ENCODE measurements at regions not wholly inside any gene's neighbourhood (a gene's known extent, or its start where the extent isn't known, plus 50 kb on each side); places are given as distances from the start of the nearest gene placed in this dataset.

- TF ChIP-seq, protein P1, sequence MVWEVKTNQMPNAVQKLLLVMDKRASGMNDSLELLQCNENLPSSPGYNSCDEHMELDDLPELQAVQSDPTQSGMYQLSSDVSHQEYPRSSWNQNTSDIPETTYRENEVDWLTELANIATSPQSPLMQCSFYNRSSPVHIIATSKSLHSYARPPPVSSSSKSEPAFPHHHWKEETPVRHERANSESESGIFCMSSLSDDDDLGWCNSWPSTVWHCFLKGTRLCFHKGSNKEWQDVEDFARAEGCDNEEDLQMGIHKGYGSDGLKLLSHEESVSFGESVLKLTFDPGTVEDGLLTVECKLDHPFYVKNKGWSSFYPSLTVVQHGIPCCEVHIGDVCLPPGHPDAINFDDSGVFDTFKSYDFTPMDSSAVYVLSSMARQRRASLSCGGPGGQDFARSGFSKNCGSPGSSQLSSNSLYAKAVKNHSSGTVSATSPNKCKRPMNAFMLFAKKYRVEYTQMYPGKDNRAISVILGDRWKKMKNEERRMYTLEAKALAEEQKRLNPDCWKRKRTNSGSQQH (CRISPR knock-in tag; IDR thresholded peaks at IDR 0.05; ENCODE audit: low read depth), result no peak
- no peak for TF ChIP-seq ZSCAN25 (CRISPR knock-in tag; IDR thresholded peaks at IDR 0.05)
Observed at GRCh38 chr4:128387600-128388351, 100.2 kb upstream of the PGRMC2 start (continued).

- Histone ChIP-seq H3K4me3 (replicated peaks in 1 of 3; ENCODE audit: insufficient read depth in 1 of 3, low read depth in 2 of 3, low read length in 3 of 3) (no peak overlapping the region), H3K79me2 (ENCODE audit: insufficient read depth, low read length) (no peaks in the 10 kb centered on the region), H2AFZ (ENCODE audit: low read length) (no peak overlapping the region), H3K36me3 (replicated peaks in 1 of 2; ENCODE audit: control insufficient read depth in 1 of 2, insufficient read depth in 2 of 2, low read length in 2 of 2) (no peaks in the 10 kb centered on the region), H3K27ac (ENCODE audit: extremely low read length, insufficient read depth, low read length) (no peak overlapping the region), H3K4me2 (ENCODE audit: low read depth, low read length) (no peak overlapping the region), H3K9me3 (ENCODE audit: low read length) (no peaks in the 10 kb centered on the region), H3K4me1 (ENCODE audit: insufficient read depth, low read length) (no peaks in the 10 kb centered on the region), H3K27me3 (ENCODE audit: control insufficient read depth in 1 of 2, insufficient read depth in 2 of 2, low read length in 2 of 2) (no peaks in the 10 kb centered on the region; a peak in 1 of 5 replicates), H3K9ac (ENCODE audit: insufficient read depth, low read depth, low read length) (no peak overlapping the region), H4K20me1 (ENCODE audit: insufficient read depth, low read length) (no peaks in the 10 kb centered on the region)
- BruUV-seq (replicated peaks), result no TSS peak
- CTCF ChIA-PET (ENCODE audit: low intra/inter-chr PET ratio, low total read pairs), result no interaction called here
- FAIRE-seq (no peak), DNase-seq (ENCODE audit: low spot score) (no peak), ATAC-seq (no peak)
- TF ChIP-seq SOX6 (IDR thresholded peaks at IDR 0.05), result no peak
- no peak for TF ChIP-seq SOX6 (CRISPR knock-in tag; IDR thresholded peaks at IDR 0.05)
- TF ChIP-seq ZNF891 (CRISPR knock-in tag; IDR thresholded peaks at IDR 0.05), result no peak
- no peak for TF ChIP-seq ZNF775 (CRISPR knock-in tag; IDR thresholded peaks at IDR 0.05; ENCODE audit: borderline replicate concordance)
- no peak for TF ChIP-seq ZNF615 (CRISPR knock-in tag; IDR thresholded peaks at IDR 0.05; ENCODE audit: borderline replicate concordance)
- no peak for TF ChIP-seq ZNF296 (CRISPR knock-in tag; conservative IDR thresholded peaks at IDR 0.05)
- TF ChIP-seq ZNF143 (CRISPR knock-in tag; IDR thresholded peaks at IDR 0.05), result no peak
- no peak for TF ChIP-seq ZNF709 (CRISPR knock-in tag; IDR thresholded peaks at IDR 0.05)
- no peak for TF ChIP-seq MLX (CRISPR knock-in tag; IDR thresholded peaks at IDR 0.05)
- no peak for TF ChIP-seq IKZF1 (IDR thresholded peaks at IDR 0.05)
- TF ChIP-seq MED8 (CRISPR knock-in tag; IDR thresholded peaks at IDR 0.05; ENCODE audit: insufficient replicate concordance), result no peak
- 33% methylated on average over 13 of the region's 15 CpGs for WGBS (ENCODE audit: low lambda C conversion rate)
- intact Hi-C loops (cut with micrococcal nuclease; ENCODE audit: unreplicated experiment) (loop anchor here (5.0 kb wide), 1 partner anchor 1165 kb away; no protein-coding TSS in a partner anchor), in situ Hi-C loops (cut with HindIII; ENCODE audit: extremely low pct_ligation_motif_present, low pct_unique_long_range_greater_than_20kb) (no loop called here)
- POLR2A ChIA-PET, result no interaction called here
Observed at GRCh38 chr4:128386761-128387599, 99.4 kb upstream of the PGRMC2 start.

Data from HepG2 (cell line).